ENCODE measurements at regions not wholly inside any gene's neighbourhood (a gene's known extent, or its start where the extent isn't known, plus 50 kb on each side); places are given as distances from the start of the nearest gene placed in this dataset.

DNA sequence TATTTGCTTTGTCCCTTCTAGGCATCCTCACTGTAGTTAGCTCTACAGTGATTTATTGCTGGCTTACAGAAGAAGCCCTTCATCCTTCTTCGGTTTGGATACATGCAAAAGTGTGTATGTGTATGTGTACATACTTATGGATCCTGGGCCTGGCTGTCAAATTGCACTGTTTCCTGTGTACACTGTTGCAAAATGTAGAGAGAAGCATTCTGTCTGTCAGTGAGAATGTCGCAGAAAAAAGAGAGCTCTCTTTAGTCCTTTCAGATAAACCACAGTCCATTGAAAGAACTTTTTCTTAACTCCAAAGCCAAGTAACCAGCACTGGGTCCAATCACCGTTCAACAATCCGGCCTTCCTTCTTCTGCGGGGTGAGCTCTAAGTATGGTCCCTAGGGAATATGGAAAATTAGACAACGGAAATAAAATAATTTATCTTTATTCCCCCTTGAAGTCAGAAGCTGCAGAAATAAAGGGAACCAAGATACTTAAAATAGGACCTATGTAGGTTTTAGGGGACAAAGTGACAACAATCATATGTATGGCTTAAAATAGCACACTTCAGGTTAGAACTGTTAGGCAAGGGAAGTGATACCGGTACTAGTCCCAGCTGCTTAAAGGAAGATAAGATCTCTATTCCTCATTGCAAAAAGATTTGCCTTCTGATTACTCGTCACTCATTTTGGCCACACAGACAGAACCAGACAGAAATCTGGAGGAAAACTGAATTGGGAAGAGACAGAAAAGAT lies 107.0 kb downstream of the CD83 start:
- TF ChIP-seq POLR2AphosphoS5 (IDR thresholded peaks at IDR 0.05; ENCODE audit: low read depth) (no peak), EZH2 (IDR thresholded peaks at IDR 0.05; ENCODE audit: low read depth, unreplicated experiment) (no peak), STAT1 (IDR thresholded peaks at IDR 0.05; ENCODE audit: unreplicated experiment) (no peak), JUNB (IDR thresholded peaks at IDR 0.05; ENCODE audit: unreplicated experiment) (no peak), EZH2phosphoT487 (IDR thresholded peaks at IDR 0.05; ENCODE audit: unreplicated experiment) (no peak), CREB1 (CRISPR knock-in tag; IDR thresholded peaks at IDR 0.05; ENCODE audit: low read depth) (no peak)
- TF ChIP-seq, protein P1, sequence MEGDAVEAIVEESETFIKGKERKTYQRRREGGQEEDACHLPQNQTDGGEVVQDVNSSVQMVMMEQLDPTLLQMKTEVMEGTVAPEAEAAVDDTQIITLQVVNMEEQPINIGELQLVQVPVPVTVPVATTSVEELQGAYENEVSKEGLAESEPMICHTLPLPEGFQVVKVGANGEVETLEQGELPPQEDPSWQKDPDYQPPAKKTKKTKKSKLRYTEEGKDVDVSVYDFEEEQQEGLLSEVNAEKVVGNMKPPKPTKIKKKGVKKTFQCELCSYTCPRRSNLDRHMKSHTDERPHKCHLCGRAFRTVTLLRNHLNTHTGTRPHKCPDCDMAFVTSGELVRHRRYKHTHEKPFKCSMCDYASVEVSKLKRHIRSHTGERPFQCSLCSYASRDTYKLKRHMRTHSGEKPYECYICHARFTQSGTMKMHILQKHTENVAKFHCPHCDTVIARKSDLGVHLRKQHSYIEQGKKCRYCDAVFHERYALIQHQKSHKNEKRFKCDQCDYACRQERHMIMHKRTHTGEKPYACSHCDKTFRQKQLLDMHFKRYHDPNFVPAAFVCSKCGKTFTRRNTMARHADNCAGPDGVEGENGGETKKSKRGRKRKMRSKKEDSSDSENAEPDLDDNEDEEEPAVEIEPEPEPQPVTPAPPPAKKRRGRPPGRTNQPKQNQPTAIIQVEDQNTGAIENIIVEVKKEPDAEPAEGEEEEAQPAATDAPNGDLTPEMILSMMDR (conservative IDR thresholded peaks at IDR 0.05; ENCODE audit: low read depth in 2 of 2): no peak
- TF ChIP-seq, protein P2, sequence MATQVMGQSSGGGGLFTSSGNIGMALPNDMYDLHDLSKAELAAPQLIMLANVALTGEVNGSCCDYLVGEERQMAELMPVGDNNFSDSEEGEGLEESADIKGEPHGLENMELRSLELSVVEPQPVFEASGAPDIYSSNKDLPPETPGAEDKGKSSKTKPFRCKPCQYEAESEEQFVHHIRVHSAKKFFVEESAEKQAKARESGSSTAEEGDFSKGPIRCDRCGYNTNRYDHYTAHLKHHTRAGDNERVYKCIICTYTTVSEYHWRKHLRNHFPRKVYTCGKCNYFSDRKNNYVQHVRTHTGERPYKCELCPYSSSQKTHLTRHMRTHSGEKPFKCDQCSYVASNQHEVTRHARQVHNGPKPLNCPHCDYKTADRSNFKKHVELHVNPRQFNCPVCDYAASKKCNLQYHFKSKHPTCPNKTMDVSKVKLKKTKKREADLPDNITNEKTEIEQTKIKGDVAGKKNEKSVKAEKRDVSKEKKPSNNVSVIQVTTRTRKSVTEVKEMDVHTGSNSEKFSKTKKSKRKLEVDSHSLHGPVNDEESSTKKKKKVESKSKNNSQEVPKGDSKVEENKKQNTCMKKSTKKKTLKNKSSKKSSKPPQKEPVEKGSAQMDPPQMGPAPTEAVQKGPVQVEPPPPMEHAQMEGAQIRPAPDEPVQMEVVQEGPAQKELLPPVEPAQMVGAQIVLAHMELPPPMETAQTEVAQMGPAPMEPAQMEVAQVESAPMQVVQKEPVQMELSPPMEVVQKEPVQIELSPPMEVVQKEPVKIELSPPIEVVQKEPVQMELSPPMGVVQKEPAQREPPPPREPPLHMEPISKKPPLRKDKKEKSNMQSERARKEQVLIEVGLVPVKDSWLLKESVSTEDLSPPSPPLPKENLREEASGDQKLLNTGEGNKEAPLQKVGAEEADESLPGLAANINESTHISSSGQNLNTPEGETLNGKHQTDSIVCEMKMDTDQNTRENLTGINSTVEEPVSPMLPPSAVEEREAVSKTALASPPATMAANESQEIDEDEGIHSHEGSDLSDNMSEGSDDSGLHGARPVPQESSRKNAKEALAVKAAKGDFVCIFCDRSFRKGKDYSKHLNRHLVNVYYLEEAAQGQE (IDR thresholded peaks at IDR 0.05; ENCODE audit: unreplicated experiment): no peak
